B cell (primary cell): ENCODE measurements at regions not wholly inside any gene's neighbourhood (a gene's known extent, or its start where the extent isn't known, plus 50 kb on each side); places are given as distances from the start of the nearest gene placed in this dataset.

Experiments
- ATAC-seq: fragments of 200-7000 bp; cut with Tn5 transposase; one replicate; pipeline ENCODE4 v1.10.0; 2021; ENCODE audit warnings: low read depth, mild to moderate bottlenecking, moderate number of reproducible peaks, moderate library complexity
- CTCF ChIA-PET: fragments of 350-600 bp; sonication (Branson Sonifier 250); formaldehyde crosslinking; loops from one replicate; lab custom pipeline; 2021; ENCODE audit warnings: antibody characterized with exemption, inconsistent platforms; lab: Charles Lee
- POLR2A ChIA-PET: fragments of 350-600 bp; sonication (Branson Sonifier 250); formaldehyde crosslinking; loops from one replicate; lab custom pipeline; 2021; ENCODE audit warnings: antibody characterized with exemption; lab: Charles Lee
- DNase-seq: peaks from one replicate; pipeline ENCODE4 v3.0.0; 2013
- H2AFZ ChIP-seq: 2 replicates; pipeline ENCODE4 v1.6.1; 2012; ENCODE audit warnings: mild to moderate bottlenecking, low read depth, low read length; ENCODE audit not compliant: insufficient read depth, poor library complexity, severe bottlenecking
- H3K27ac ChIP-seq, 2 donors: 1 replicate in 1 of 2; 2 replicates in 1 of 2; pipeline ENCODE4 v1.5.1; 2012 to 2013; ENCODE audit warnings: low read length in 2 of 2, mild to moderate bottlenecking in 2 of 2, moderate library complexity in 1 of 2
- H3K27me3 ChIP-seq, 4 experiments: fragments of 200-600 bp in 1 of 4; sonication (generic) in 1 of 4; replicated peaks in 1 of 4; 1 replicate in 2 of 4; 2 replicates in 2 of 4; pipeline versions ENCODE4 v1.6.1 to v1.7.0; 2013 to 2016; ENCODE audit warnings: low read length in 3 of 4, mild to moderate bottlenecking in 2 of 4, mixed read lengths in 1 of 4, moderate library complexity in 1 of 4; ENCODE audit not compliant: insufficient read depth in 4 of 4, control insufficient read depth in 3 of 4; ENCODE audit errors: control extremely low read depth in 1 of 4
- H3K36me3 ChIP-seq, 2 experiments: replicated peaks in 1 of 2; 1 replicate in 1 of 2; 2 replicates in 1 of 2; pipeline versions ENCODE4 v1.6.1 to v1.7.1; 2013; ENCODE audit warnings: low read length in 1 of 2; ENCODE audit not compliant: insufficient read depth in 2 of 2, control insufficient read depth in 1 of 2; ENCODE audit errors: control extremely low read depth in 1 of 2, extremely low read depth in 1 of 2
- H3K4me1 ChIP-seq, 2 donors: fragments of 200-600 bp in 1 of 2; sonication (generic) in 1 of 2; 1 replicate in 1 of 2; 2 replicates in 1 of 2; pipeline versions ENCODE4 v1.5.1 to v1.6.1; 2013 to 2017; ENCODE audit warnings: low read length in 2 of 2; ENCODE audit not compliant: control insufficient read depth in 2 of 2, insufficient read depth in 2 of 2
- H3K4me2 ChIP-seq: replicated peaks from 2 replicates; pipeline ENCODE3; 2012; ENCODE audit warnings: mild to moderate bottlenecking, low read depth, low read length; ENCODE audit not compliant: poor library complexity, severe bottlenecking
- H3K4me3 ChIP-seq, 5 experiments: fragments of 200-600 bp in 1 of 5; sonication (generic) in 1 of 5; 1 replicate in 3 of 5; 2 replicates in 2 of 5; pipeline versions ENCODE4 v1.5.1 to v1.7.0; 2011 to 2016; ENCODE audit warnings: low read length in 4 of 5, mild to moderate bottlenecking in 4 of 5, low read depth in 2 of 5, control low read depth in 1 of 5, moderate library complexity in 1 of 5; ENCODE audit not compliant: insufficient read depth in 1 of 5; ENCODE audit errors: control extremely low read depth in 1 of 5, extremely low read depth in 1 of 5
- H3K79me2 ChIP-seq: fragments of 200-600 bp; sonication (generic); one replicate; pipeline ENCODE4 v1.6.0; 2016; ENCODE audit warnings: low read length; ENCODE audit not compliant: control insufficient read depth, insufficient read depth
- H3K9ac ChIP-seq: fragments of 200-600 bp; sonication (generic); 2 replicates; pipeline ENCODE4 v1.6.1; 2017; ENCODE audit warnings: mild to moderate bottlenecking, low read length, moderate library complexity
- H3K9me3 ChIP-seq, 3 donors: one replicate each; pipeline versions ENCODE4 v1.6.1 to v1.7.1; 2013; ENCODE audit warnings: low read length in 2 of 3; ENCODE audit not compliant: control insufficient read depth in 2 of 3, insufficient read depth in 1 of 3; ENCODE audit errors: control extremely low read depth in 1 of 3
- H4K20me1 ChIP-seq: 2 replicates; pipeline ENCODE4 v1.6.0; 2012; ENCODE audit warnings: mild to moderate bottlenecking, low read length; ENCODE audit not compliant: insufficient read depth, control insufficient read depth, poor library complexity, severe bottlenecking
- H3K27ac Mint-ChIP-seq: one replicate; pipeline ENCODE4 v1.8.0; 2021; ENCODE audit warnings: mixed read lengths
- H3K27me3 Mint-ChIP-seq: one replicate; pipeline ENCODE4 v1.8.0; 2021; ENCODE audit warnings: mixed read lengths
- H3K4me1 Mint-ChIP-seq: one replicate; pipeline ENCODE4 v1.8.0; 2021; ENCODE audit warnings: mixed read lengths
- H3K4me3 Mint-ChIP-seq: one replicate; pipeline ENCODE4 v1.8.0; 2021; ENCODE audit warnings: mixed read lengths
- H3K9me3 Mint-ChIP-seq: one replicate; pipeline ENCODE4 v1.8.0; 2022; ENCODE audit warnings: mixed read lengths; ENCODE audit not compliant: insufficient read depth
- CTCF ChIP-seq: fragments of 200-600 bp; IDR thresholded peaks from one replicate; pipeline ENCODE4 v1.8.0; 2022; ENCODE audit warnings: antibody characterized with exemption, mild to moderate bottlenecking
- EZH2 ChIP-seq: IDR thresholded peaks from 2 replicates; pipeline ENCODE4 v1.6.1; 2012; ENCODE audit warnings: borderline replicate concordance, low read depth, mild to moderate bottlenecking, moderate library complexity, low read length; ENCODE audit not compliant: insufficient read depth, poor library complexity, severe bottlenecking
- WGBS: methylation state at CpG from one replicate; pipeline ENCODE4 v1.1.5; 2013; ENCODE audit warnings: missing lambda C conversion rate; ENCODE audit not compliant: insufficient coverage; 5-methylcytosine and 5-hydroxymethylcytosine counted together
- intact Hi-C: fragments of 100-400 bp; cut with micrococcal nuclease; formaldehyde crosslinking; loops from one replicate; pipeline ENCODE4 v1.10.0; 2022

DNA sequence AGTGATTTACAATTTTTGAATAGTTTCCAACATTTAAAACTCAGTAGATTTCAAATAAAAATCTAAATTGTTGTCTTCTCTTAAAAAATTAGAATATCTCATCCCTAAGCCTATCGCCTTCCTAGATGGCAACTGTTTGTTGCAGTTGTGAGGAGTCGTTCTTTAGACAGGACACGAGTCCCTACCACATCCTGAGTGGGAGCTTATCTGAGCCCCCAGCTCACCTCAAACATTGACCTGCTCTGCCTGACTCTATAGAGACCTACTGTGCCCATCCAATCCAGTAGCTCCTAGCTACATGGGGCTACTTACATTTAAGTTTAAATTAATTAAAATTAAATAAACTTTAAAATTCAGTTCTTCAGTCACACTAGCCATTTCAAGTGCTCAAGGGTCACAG, 434.7 kb downstream of the FOXO1 start:
- Histone ChIP-seq H3K27me3 (peaks cover 0 to 3% (median 0%) of the 10 kb centered on the region in 4 experiments), H3K9ac (no peak overlapping the region), H3K79me2 (no peaks in the 10 kb centered on the region), H3K4me2 (no peak overlapping the region), H4K20me1 (no peaks in the 10 kb centered on the region), H2AFZ (no peak overlapping the region), H3K4me3 (no peak overlapping the region), H3K4me1 (no peaks in the 10 kb centered on the region), H3K27ac (no peak overlapping the region), H3K9me3 (no peaks in the 10 kb centered on the region), H3K36me3 (no peaks in the 10 kb centered on the region)
- CTCF ChIA-PET: interaction anchor here (0.6 kb wide), 1 partner anchor 453 kb away, joined by 3 read pairs; no protein-coding TSS in a partner anchor
- Mint-ChIP-seq H3K27me3 (no peaks in the 10 kb centered on the region), H3K9me3 (no peaks in the 10 kb centered on the region), H3K4me3 (no peak overlapping the region), H3K4me1 (no peaks in the 10 kb centered on the region), H3K27ac (no peak overlapping the region)
- intact Hi-C loops: no loop called here
- TF ChIP-seq EZH2: no peak
- TF ChIP-seq CTCF: no peak
- DNase-seq: no peak
- POLR2A ChIA-PET: no interaction called here
- WGBS: 71% methylated on average over 1 of the region's 3 CpGs
- no peak for ATAC-seq

DNA sequence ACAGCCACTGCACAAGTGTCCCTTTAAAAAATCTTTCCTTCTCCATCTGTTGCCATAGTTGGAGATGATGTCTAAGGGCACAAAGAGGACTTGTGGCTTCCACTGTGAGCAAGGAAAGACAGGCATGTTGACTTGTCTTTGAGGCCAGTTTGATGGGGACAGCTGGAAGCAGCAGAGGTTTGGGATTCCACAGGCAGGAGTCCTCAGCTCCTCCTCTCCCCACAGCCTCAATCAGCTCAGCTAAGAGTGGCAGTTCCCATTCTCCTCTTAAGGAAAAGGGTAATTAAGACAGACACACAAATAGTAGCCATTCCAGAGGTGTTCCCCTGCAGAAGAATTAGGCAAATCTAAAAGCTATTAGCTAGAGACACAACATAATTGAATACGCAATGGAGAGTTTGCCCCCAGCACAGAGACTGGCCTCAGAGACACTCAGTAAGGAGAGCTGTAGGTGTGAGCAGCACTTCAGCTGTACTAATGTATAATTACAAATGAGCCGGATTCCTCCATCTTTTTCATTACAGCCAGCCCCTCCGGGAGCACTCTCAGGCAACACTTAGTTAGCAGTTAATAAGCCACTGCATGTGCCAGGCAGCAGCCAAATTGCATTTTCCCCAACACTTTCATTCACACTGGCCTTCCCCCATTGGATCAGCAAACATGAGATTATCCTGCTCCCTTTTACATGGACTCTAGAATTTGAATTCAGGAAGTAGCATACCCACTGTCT, 434.0 kb downstream of the FOXO1 start:
- WGBS: 100% methylated on average over 1 of the region's 3 CpGs
- H3K9me3 Mint-ChIP-seq: no peaks in the 10 kb centered on the region
- Histone ChIP-seq H3K27ac (no peak overlapping the region), H3K9ac (no peak overlapping the region), H4K20me1 (no peaks in the 10 kb centered on the region), H3K27me3 (peaks cover 0 to 3% (median 0%) of the 10 kb centered on the region in 4 experiments), H3K4me3 (no peak overlapping the region), H3K9me3 (no peaks in the 10 kb centered on the region), H3K36me3 (no peaks in the 10 kb centered on the region), H3K79me2 (no peaks in the 10 kb centered on the region), H3K4me1 (no peaks in the 10 kb centered on the region), H3K4me2 (no peak overlapping the region), H2AFZ (no peak overlapping the region)
- H3K27ac Mint-ChIP-seq: no peak overlapping the region
- ChIA-PET CTCF (interaction anchor here (0.9 kb wide), 1 partner anchor 11 kb away, joined by 3 read pairs; no protein-coding TSS in a partner anchor), POLR2A (no interaction called here)
- no peak for ATAC-seq
- TF ChIP-seq EZH2 (no peak), CTCF (no peak)
- H3K4me1 Mint-ChIP-seq: no peaks in the 10 kb centered on the region
- no peak for DNase-seq
- intact Hi-C loops: no loop called here
- no peaks in the 10 kb centered on the region for H3K27me3 Mint-ChIP-seq
- no peak overlapping the region for H3K4me3 Mint-ChIP-seq
